ENCODE measurements at regions not wholly inside any gene's neighbourhood (a gene's known extent, or its start where the extent isn't known, plus 50 kb on each side); places are given as distances from the start of the nearest gene placed in this dataset.

DNA sequence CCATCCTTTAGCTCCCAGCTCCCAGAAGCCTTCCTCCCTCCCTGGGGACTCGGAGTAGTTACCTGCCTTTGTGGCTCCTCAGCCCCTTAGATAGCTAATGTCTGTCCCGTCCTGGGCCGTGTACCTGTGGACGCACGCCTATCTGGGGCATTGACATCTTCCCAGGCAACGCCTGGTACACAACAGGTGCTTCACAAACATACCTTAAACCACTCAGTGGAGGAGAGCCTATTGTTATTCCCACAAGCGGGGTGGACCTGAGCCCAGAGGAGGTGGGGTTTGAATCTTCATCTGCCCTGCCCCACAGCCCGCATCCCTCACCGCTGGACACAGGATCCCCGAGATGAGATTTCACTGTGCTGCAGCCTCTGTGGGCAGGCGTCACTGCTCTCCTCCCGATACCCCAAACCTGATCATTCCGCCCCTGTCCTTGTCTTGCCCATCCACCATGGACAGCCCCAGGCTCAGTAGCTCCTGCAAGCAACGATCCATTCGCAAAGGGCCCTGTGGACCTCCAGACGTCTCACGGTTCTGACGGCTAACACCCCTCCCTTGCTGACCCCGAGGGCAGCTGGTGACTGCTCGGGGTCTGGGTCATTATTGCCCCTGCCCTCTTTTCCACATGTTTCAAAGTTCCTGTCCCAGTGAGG, 73.8 kb upstream of the SHISAL1 start:
- TF ChIP-seq POLR2A (IDR thresholded peaks at IDR 0.05): no peak
- TF ChIP-seq, protein P1, sequence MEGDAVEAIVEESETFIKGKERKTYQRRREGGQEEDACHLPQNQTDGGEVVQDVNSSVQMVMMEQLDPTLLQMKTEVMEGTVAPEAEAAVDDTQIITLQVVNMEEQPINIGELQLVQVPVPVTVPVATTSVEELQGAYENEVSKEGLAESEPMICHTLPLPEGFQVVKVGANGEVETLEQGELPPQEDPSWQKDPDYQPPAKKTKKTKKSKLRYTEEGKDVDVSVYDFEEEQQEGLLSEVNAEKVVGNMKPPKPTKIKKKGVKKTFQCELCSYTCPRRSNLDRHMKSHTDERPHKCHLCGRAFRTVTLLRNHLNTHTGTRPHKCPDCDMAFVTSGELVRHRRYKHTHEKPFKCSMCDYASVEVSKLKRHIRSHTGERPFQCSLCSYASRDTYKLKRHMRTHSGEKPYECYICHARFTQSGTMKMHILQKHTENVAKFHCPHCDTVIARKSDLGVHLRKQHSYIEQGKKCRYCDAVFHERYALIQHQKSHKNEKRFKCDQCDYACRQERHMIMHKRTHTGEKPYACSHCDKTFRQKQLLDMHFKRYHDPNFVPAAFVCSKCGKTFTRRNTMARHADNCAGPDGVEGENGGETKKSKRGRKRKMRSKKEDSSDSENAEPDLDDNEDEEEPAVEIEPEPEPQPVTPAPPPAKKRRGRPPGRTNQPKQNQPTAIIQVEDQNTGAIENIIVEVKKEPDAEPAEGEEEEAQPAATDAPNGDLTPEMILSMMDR (IDR thresholded peaks at IDR 0.05): no peak
